Renal pelvis (tissue), 1 donor: ENCODE measurements at regions not wholly inside any gene's neighbourhood (a gene's known extent, or its start where the extent isn't known, plus 50 kb on each side); places are given as distances from the start of the nearest gene placed in this dataset.
"Not testable (repeated sequence)": the region's sequence is repeated elsewhere in the genome, so short reads cannot be mapped to it uniquely, and the experiment has no call there.

ENCODE experiments used
- DNase-seq: peaks from one replicate; pipeline ENCODE4 v3.0.0-alpha.2; 2013

- no peak for DNase-seq
These were observed 313.5 kb upstream of the KITLG start for GRCh38 chr12:88893801-88894200.

DNA sequence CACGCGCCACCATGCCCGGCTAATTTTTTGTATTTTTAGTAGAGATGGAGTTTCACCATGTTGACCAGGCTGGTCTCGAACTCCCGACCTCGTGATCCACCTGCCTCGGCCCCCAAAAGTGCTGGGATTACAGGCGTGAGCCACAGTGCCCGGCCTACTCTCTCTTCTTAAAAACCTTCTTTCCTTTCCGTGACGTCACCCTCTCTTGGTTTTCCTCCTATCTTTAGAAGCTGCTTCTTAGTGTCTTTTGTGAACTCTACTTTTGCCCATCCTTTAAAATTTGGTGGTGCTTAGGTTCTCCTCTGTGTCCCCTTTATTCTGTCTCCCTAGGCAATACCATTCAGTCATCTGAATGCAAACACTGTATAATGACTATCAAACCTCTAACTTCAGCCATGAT lies 311.2 kb upstream of the KITLG start:
- DNase-seq = not testable (repeated sequence)

DNA sequence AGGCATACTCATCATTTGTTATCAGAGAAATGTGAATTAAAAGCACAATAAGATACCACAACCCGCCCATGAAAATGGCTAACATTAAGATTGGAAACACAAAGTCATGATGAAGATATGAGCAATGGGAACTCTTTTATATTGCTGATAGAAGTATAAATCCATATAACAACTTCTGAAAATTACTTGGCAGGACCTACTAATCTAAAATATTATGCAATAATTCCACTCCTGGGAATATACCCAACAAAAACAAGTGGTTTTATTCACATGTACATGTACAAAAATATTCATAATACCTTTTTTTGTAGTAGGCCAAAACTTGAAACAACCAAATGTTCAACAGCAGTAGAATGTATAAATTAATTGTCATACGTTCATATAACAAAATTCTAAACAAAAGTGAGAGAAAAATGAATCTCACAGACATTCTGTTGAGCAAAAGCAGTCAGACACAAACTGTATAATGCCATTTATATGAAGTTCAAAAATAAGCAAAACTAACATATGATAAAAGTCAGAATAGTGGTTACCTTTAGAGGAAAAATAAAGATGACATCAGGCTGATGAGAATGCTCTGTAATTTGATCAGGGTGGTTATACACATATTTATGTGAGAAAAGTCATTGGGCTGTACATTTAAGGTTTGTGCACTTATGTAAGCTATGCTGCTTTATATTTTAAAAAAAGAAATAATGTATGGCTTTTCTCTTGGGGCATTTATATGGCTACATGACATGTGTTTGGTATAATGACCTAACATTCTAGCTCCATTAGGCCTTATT lies 309.2 kb upstream of the KITLG start:
- no peak for DNase-seq

DNA sequence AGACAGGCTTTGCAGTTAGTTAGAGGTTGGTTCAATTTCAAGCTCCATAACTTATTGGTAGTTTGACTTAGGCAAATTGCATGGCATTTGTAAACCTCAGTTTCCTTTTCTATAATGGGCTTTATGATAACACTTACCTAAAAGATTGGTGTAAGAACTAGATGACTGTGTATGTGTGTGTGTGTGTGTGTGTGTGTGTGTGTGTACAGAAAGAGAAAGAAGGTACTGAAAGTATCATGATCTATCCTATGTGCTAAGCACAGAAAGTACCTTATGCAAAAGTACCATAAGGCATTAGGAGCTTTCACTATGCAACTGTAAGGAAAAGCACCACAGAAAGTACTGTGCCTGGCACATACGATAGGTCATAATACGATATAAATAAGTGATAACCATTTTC lies 304.3 kb upstream of the KITLG start:
- DNase-seq = no peak

- no peak for DNase-seq
These were observed 302.4 kb upstream of the KITLG start for GRCh38 chr12:88882662-88883061.

GRCh38 chr12:88880051-88880450 lies 299.8 kb upstream of the KITLG start:
- DNase-seq = no peak

GRCh38 chr12:88878295-88878694 lies 298.0 kb upstream of the KITLG start:
- DNase-seq = no peak

- no peak for DNase-seq
These were observed 296.6 kb upstream of the KITLG start for GRCh38 chr12:88876857-88877256.

GRCh38 chr12:88870000-88870737 lies 289.9 kb upstream of the KITLG start:
- no peak for DNase-seq

DNA sequence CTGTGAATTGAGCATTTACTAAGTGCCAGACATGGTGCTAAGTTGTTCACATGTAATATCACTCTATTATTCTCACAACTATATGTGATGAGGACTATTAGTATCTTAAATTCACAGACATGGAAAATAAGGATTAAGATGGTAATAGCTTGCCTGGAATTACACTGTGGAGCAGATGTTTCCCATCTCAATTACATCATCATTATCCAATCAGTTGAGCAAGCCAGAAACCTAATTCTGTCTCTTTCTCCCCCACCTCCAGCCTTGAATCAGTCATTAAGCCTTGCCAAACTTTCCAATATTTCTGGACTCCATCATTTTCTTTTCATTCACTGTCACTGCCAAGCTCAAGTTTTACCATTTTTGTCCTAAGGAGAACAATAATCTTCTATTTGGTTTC lies 287.8 kb upstream of the KITLG start:
- DNase-seq = no peak

- DNase-seq = no peak
These were observed 287.2 kb upstream of the KITLG start for GRCh38 chr12:88867510-88867909.

DNA sequence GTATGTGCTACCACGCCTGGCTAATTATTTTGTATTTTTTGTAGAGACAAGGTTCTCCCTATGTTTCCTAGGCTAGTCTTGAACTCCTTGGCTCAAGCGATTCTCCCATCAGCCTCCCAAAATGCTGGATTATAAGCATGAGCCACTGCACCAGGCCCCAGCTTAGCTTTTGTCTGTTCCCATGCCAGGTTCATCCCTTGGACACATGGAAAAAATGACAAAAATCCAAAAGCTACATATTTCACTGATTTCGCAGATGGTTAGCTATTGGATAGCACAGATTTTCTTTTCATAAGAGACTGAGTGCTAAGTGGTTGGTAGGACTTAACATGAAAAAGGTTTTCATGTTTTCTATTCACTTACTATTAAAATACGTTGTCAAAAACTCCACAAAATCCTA lies 286.6 kb upstream of the KITLG start:
- no peak for DNase-seq

- no peak for DNase-seq
These were observed 285.3 kb upstream of the KITLG start for GRCh38 chr12:88865537-88865936.

DNA sequence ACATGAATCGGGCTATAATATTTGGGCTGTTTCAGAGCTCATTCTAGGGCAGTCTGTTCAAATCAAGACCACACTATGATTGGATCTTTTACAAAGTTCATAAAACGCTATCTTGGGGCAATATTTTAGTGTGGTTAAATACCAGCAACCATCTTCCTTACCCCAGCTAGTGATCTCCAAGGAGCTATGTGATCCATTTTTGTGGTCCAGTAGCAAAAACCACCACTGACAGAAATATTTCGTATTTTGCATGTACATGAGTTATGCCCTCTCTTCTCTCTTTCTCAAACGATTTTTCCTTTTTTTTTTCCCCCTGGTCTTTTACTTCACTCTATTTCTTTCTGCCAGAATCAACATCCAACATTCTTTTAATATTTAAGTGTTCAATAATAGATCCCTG lies 280.6 kb upstream of the KITLG start:
- DNase-seq = no peak

GRCh38 chr12:88856201-88856600 lies 275.9 kb upstream of the KITLG start:
- no peak for DNase-seq

DNA sequence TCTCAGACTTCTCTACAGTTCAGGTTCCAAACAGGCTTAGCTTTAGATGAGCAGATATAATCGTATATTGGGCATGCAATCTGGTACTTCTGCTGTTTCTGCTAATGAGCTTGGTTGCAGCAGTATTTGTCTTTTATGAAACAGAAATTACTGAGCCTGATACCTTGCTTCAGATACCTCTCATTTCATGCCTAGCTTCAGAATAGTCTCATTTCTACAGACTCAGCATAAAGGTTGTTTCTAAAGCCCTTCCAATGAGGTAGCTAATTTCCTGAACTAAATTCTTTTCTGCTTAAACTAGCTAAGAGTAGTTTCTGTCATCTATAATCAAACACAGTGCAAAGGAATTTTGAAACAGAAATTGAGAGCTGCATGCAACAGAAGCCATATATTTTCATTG lies 275.0 kb upstream of the KITLG start:
- no peak for DNase-seq

GRCh38 chr12:88854260-88854659 lies 274.0 kb upstream of the KITLG start:
- no peak for DNase-seq

GRCh38 chr12:88847246-88847645 lies 267.0 kb upstream of the KITLG start:
- not testable (repeated sequence) for DNase-seq

DNA sequence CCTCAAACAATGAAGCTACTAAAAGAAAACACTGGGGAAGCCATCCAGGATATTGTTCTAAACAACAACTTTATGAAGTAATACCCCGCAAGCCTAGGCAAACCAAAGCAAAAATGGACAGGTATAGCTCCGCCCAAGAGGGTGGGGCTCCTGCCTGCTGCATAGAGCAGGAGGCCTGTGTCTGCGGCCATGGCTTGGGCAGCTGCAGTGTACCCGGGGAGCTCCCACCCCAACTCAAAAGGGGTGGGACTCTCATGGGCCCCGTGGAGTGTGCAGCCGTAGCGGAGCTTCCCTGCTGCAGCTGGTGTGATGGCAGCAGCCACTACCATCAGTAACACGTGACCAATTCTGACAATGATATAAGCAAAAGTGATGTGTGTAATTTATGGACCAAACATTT lies 264.2 kb upstream of the KITLG start:
- DNase-seq = no peak

- no peak for DNase-seq
These were observed 262.0 kb upstream of the KITLG start for GRCh38 chr12:88842314-88842713.

DNA sequence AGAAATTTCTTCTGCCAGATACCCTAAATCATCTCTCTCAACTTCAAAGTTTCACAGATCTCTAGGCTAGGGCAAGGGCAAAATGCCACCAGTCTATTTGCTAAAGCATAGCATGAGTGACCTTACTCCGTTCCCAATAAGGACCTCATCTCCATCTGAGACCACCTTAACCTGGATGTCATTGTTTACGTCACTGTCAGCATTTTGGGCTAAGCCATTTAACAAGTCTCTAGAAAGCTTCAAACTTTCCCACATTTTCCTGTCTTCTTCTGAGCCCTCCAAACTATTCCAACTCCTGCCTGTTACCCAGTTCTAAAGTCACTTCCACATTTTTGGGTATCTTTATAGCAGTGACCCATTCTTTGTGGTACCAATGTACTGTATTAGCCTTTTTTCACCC lies 259.2 kb upstream of the KITLG start:
- DNase-seq = no peak

- no peak for DNase-seq
These were observed 255.9 kb upstream of the KITLG start for GRCh38 chr12:88836156-88836555.

DNA sequence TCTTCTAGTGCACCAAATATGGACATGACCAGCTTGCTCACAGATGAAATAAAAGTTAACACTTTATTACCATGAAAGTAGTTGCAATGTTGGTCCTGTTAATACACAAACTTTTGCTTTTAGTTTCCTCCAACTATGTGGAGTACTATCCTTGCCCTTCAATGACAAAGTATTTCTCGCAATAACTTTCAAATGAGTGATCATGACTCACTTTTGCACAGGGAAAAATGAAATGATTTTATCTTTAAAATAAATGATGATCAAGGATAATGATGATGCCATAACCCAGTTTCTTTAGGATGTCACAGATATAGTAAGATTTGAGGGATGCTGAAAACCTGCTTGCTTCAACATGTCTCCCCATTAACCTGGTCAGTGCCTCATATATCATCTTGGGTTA lies 254.0 kb upstream of the KITLG start:
- DNase-seq = no peak

DNA sequence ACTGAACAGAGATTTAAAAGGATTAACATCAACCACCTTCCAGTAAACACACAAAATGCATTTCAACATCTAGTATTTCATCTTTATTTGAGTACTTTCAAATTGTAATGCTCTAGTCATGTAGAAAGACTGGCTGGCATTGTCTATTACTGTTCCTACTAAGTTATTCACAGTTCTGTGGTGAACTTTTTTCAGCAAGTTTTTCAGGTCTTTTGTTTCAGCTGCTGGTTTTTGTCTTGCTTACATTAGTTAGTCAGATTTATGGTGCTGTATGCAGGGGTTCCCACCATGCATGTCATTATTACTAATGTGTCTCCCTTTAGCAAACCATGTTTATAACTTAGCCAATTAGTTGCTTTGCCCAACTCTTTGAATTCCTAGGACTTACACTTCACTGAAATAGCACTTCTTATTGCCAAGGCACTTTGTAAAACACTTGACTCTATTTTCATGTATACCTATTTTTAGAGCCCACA lies 253.4 kb upstream of the KITLG start:
- DNase-seq = no peak
